ENCODE measurements at regions not wholly inside any gene's neighbourhood (a gene's known extent, or its start where the extent isn't known, plus 50 kb on each side); places are given as distances from the start of the nearest gene placed in this dataset.

GRCh38 chr2:147647816-147648215 lies 197.0 kb upstream of the ACVR2A start:
- no peaks in the 10 kb centered on the region for H3K27me3 ChIP-seq
- no peak for DNase-seq
- TF ChIP-seq POLR2A (IDR thresholded peaks at IDR 0.05) (no peak), CTCF (IDR thresholded peaks at IDR 0.05) (no peak)
- no peaks in the 10 kb centered on the region for H3K36me3 ChIP-seq
- H3K27ac ChIP-seq: no peak overlapping the region
- no peak overlapping the region for H3K4me3 ChIP-seq
- intact Hi-C loops (cut with DNase I; ENCODE audit: low total_unique reads): loop anchor here (10.0 kb wide), 1 partner anchor 603 kb away; no protein-coding TSS in a partner anchor
- H3K4me1 ChIP-seq: no peaks in the 10 kb centered on the region
- no peaks in the 10 kb centered on the region for H3K9me3 ChIP-seq

- no peak for DNase-seq
- Histone ChIP-seq H3K36me3 (no peaks in the 10 kb centered on the region), H3K27ac (no peak overlapping the region), H3K4me3 (no peak overlapping the region), H3K27me3 (no peaks in the 10 kb centered on the region), H3K4me1 (no peaks in the 10 kb centered on the region), H3K9me3 (no peaks in the 10 kb centered on the region)
- intact Hi-C loops (cut with DNase I; ENCODE audit: low total_unique reads): loop anchor here (10.0 kb wide), 1 partner anchor 602 kb away; no protein-coding TSS in a partner anchor
- TF ChIP-seq POLR2A (IDR thresholded peaks at IDR 0.05) (no peak), CTCF (IDR thresholded peaks at IDR 0.05) (no peak)
These were observed 197.9 kb upstream of the ACVR2A start for GRCh38 chr2:147646818-147647468.

- Histone ChIP-seq H3K27me3 (no peaks in the 10 kb centered on the region), H3K4me1 (no peaks in the 10 kb centered on the region), H3K9me3 (no peaks in the 10 kb centered on the region), H3K27ac (no peak overlapping the region), H3K36me3 (no peaks in the 10 kb centered on the region), H3K4me3 (no peak overlapping the region)
- intact Hi-C loops (cut with DNase I; ENCODE audit: low total_unique reads): loop anchor here (10.0 kb wide), 1 partner anchor 600 kb away; no protein-coding TSS in a partner anchor
- DNase-seq: no peak
- TF ChIP-seq CTCF (IDR thresholded peaks at IDR 0.05) (no peak), POLR2A (IDR thresholded peaks at IDR 0.05) (no peak)
These were observed 200.3 kb upstream of the ACVR2A start for GRCh38 chr2:147644491-147644890.

- Histone ChIP-seq H3K27ac (no peak overlapping the region), H3K36me3 (no peaks in the 10 kb centered on the region), H3K9me3 (no peaks in the 10 kb centered on the region), H3K4me1 (no peaks in the 10 kb centered on the region), H3K4me3 (no peak overlapping the region), H3K27me3 (no peaks in the 10 kb centered on the region)
- no peak for DNase-seq
- TF ChIP-seq CTCF (IDR thresholded peaks at IDR 0.05) (no peak), POLR2A (IDR thresholded peaks at IDR 0.05) (no peak)
- intact Hi-C loops (cut with DNase I; ENCODE audit: low total_unique reads): loop anchor here (10.0 kb wide), 1 partner anchor 598 kb away; no protein-coding TSS in a partner anchor
These were observed 202.1 kb upstream of the ACVR2A start for GRCh38 chr2:147642765-147643164.

- H3K4me1 ChIP-seq: no peaks in the 10 kb centered on the region
- H3K27me3 ChIP-seq: no peaks in the 10 kb centered on the region
- no peaks in the 10 kb centered on the region for H3K9me3 ChIP-seq
- intact Hi-C loops (cut with DNase I; ENCODE audit: low total_unique reads): loop anchor here (10.0 kb wide), 1 partner anchor 597 kb away; no protein-coding TSS in a partner anchor
- no peak overlapping the region for H3K4me3 ChIP-seq
- no peak for DNase-seq
- no peaks in the 10 kb centered on the region for H3K36me3 ChIP-seq
- H3K27ac ChIP-seq: no peak overlapping the region
- TF ChIP-seq CTCF (IDR thresholded peaks at IDR 0.05) (no peak), POLR2A (IDR thresholded peaks at IDR 0.05) (no peak)
These were observed 203.2 kb upstream of the ACVR2A start for GRCh38 chr2:147641651-147642050.

All from uterus (tissue), 3 donors.